ENCODE measurements at regions not wholly inside any gene's neighbourhood (a gene's known extent, or its start where the extent isn't known, plus 50 kb on each side); places are given as distances from the start of the nearest gene placed in this dataset.

GRCh38 chr1:116289193-116289592 is 83.9 kb upstream of the ATP1A1 start:
- TF ChIP-seq EZH2 (IDR thresholded peaks at IDR 0.05; ENCODE audit: low read depth, unreplicated experiment), result no peak
- no peak for TF ChIP-seq CTCF (conservative IDR thresholded peaks at IDR 0.05; ENCODE audit: low read depth in 2 of 2)
- TF ChIP-seq ZNF331 (CRISPR knock-in tag; IDR thresholded peaks at IDR 0.05; ENCODE audit: low read depth), result no peak
- no peak for TF ChIP-seq POLR2AphosphoS5 (IDR thresholded peaks at IDR 0.05; ENCODE audit: low read depth)
- no peak for TF ChIP-seq REST (IDR thresholded peaks at IDR 0.05; ENCODE audit: unreplicated experiment)
- no peak for TF ChIP-seq EZH2phosphoT487 (IDR thresholded peaks at IDR 0.05; ENCODE audit: unreplicated experiment)
